ENCODE measurements at regions not wholly inside any gene's neighbourhood (a gene's known extent, or its start where the extent isn't known, plus 50 kb on each side); places are given as distances from the start of the nearest gene placed in this dataset.

- TF ChIP-seq CTCF (IDR thresholded peaks at IDR 0.05) (no peak), POLR2A (IDR thresholded peaks at IDR 0.05) (no peak)
Observed at GRCh38 chr3:191775451-191776233, 314.7 kb downstream of the PYDC2 start.

All from lower leg skin (tissue), 3 donors.